HCT116 (cell line): ENCODE measurements at regions not wholly inside any gene's neighbourhood (a gene's known extent, or its start where the extent isn't known, plus 50 kb on each side); places are given as distances from the start of the nearest gene placed in this dataset.

ENCODE experiments used
- EZH2 ChIP-seq: fragments of 200-600 bp; sonication (generic); IDR thresholded peaks from 2 replicates; pipeline ENCODE4 v1.6.1; 2017; ENCODE audit warnings: antibody characterized with exemption, mixed run types
- EZH2phosphoT487 ChIP-seq: fragments of 200-600 bp; IDR thresholded peaks from 2 replicates; pipeline ENCODE4 v1.6.1; 2018; ENCODE audit warnings: antibody characterized with exemption, borderline replicate concordance
- POLR2A ChIP-seq: IDR thresholded peaks from 2 replicates; pipeline ENCODE4 v1.7.0; 2011; ENCODE audit warnings: borderline replicate concordance; ENCODE audit not compliant: insufficient read depth, insufficient read length; ENCODE audit errors: extremely low read depth
- RAD21 ChIP-seq: IDR thresholded peaks from 2 replicates; pipeline ENCODE4 v1.6.1; 2012; ENCODE audit warnings: low read depth, mild to moderate bottlenecking
- SIN3A ChIP-seq: IDR thresholded peaks from 2 replicates; pipeline ENCODE4 v1.6.1; 2012; ENCODE audit warnings: low read depth
- SP1 ChIP-seq: IDR thresholded peaks from 2 replicates; pipeline ENCODE4 v1.6.1; 2012; ENCODE audit warnings: low read depth
- TF ChIP-seq, protein P1 (sequence below): IDR thresholded peaks from 2 replicates; pipeline ENCODE4 v1.6.1; 2011; ENCODE audit warnings: mild to moderate bottlenecking, low read length, moderate library complexity; ENCODE audit not compliant: insufficient replicate concordance; ENCODE audit errors: extremely low read depth
- TF ChIP-seq, protein P2 (sequence below): IDR thresholded peaks from 2 replicates; pipeline ENCODE4 v1.6.1; 2012
- TF ChIP-seq, protein P3 (sequence below), 3 experiments: fragments of 200-600 bp in 1 of 3; sonication (generic) in 1 of 3; IDR thresholded peaks in 2 of 3; conservative IDR thresholded peaks in 1 of 3; 2 replicates each; pipeline ENCODE4 v1.5.1; 2012 to 2017; ENCODE audit warnings: low read depth in 2 of 3, low read length in 2 of 3, antibody characterized with exemption in 1 of 3, borderline replicate concordance in 1 of 3, control low read depth in 1 of 3, mild to moderate bottlenecking in 1 of 3, mixed read lengths in 1 of 3, mixed run types in 1 of 3, moderate library complexity in 1 of 3; ENCODE audit not compliant: insufficient read depth in 1 of 3

DNA sequence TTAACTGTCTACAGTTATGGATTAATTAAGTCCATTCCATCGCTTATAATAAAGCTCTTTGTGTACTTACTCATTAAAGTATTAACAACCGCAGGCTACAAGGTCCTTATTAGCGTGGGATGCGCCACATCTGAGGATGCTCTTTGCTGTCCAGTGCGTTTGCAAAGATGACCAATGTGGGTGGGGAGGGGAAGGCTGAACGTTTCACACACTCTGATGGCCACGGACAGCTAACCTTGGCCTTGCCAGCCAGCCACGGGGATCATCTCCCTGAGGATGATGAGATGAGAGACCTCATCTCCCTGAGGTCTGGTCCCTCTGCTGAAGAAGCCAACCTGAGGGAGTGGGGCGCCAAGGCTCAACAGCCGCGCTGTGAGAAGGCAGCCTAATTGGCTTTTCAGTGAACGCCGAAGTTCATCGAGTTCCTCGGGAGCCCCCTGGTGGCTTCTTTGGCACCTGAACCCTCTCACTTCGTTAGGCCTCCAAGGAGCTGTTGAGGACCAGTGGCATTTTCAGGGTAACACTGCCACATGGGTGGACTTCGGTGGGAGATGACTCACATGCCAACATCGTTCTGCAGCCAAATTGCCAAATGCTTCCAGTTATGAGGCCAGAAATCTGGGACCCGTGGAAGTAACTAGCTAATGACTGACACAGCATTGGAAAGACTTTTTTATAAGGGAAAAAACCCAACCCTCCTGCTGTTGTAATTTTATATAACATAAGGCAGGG is 69.3 kb upstream of the SEC11C start:
- TF ChIP-seq RAD21, result peak; percentile 79
- no peak for TF ChIP-seq POLR2A
- TF ChIP-seq SIN3A, result no peak
- TF ChIP-seq, protein P1, sequence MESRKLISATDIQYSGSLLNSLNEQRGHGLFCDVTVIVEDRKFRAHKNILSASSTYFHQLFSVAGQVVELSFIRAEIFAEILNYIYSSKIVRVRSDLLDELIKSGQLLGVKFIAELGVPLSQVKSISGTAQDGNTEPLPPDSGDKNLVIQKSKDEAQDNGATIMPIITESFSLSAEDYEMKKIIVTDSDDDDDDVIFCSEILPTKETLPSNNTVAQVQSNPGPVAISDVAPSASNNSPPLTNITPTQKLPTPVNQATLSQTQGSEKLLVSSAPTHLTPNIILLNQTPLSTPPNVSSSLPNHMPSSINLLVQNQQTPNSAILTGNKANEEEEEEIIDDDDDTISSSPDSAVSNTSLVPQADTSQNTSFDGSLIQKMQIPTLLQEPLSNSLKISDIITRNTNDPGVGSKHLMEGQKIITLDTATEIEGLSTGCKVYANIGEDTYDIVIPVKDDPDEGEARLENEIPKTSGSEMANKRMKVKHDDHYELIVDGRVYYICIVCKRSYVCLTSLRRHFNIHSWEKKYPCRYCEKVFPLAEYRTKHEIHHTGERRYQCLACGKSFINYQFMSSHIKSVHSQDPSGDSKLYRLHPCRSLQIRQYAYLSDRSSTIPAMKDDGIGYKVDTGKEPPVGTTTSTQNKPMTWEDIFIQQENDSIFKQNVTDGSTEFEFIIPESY, result no peak
- TF ChIP-seq EZH2, result no peak
- TF ChIP-seq, protein P2, sequence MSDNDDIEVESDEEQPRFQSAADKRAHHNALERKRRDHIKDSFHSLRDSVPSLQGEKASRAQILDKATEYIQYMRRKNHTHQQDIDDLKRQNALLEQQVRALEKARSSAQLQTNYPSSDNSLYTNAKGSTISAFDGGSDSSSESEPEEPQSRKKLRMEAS, result no peak
- TF ChIP-seq, protein P3, sequence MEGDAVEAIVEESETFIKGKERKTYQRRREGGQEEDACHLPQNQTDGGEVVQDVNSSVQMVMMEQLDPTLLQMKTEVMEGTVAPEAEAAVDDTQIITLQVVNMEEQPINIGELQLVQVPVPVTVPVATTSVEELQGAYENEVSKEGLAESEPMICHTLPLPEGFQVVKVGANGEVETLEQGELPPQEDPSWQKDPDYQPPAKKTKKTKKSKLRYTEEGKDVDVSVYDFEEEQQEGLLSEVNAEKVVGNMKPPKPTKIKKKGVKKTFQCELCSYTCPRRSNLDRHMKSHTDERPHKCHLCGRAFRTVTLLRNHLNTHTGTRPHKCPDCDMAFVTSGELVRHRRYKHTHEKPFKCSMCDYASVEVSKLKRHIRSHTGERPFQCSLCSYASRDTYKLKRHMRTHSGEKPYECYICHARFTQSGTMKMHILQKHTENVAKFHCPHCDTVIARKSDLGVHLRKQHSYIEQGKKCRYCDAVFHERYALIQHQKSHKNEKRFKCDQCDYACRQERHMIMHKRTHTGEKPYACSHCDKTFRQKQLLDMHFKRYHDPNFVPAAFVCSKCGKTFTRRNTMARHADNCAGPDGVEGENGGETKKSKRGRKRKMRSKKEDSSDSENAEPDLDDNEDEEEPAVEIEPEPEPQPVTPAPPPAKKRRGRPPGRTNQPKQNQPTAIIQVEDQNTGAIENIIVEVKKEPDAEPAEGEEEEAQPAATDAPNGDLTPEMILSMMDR (IDR thresholded peaks at IDR 0.05 in 2 of 3, conservative IDR thresholded peaks at IDR 0.05 in 1 of 3; ENCODE audit: borderline replicate concordance in 1 of 3, insufficient read depth in 1 of 3, low read depth in 2 of 3, low read length in 2 of 3), result peak; percentile 79 to 90 (median 86)
- TF ChIP-seq SP1, result no peak
- TF ChIP-seq EZH2phosphoT487, result no peak
